Caco-2 (cell line): ENCODE measurements at regions not wholly inside any gene's neighbourhood (a gene's known extent, or its start where the extent isn't known, plus 50 kb on each side); places are given as distances from the start of the nearest gene placed in this dataset.
"Not testable (repeated sequence)": the region's sequence is repeated elsewhere in the genome, so short reads cannot be mapped to it uniquely, and the experiment has no call there.

Experiments used
- BruUV-seq: library from RNA; stranded (reverse); fragments of 400-500 nt; replicated peaks from 2 replicates; lab custom pipeline; 2021; lab: Mats Ljungman, UMichigan
- CTCF ChIA-PET: fragments of 300-600 bp; sonication (Branson Sonifier 250); formaldehyde crosslinking; loops from one replicate; lab custom pipeline; 2022; ENCODE audit warnings: antibody characterized with exemption; lab: Charles Lee
- POLR2A ChIA-PET: fragments of 300-600 bp; sonication (Branson Sonifier 250); formaldehyde crosslinking; loops from one replicate; lab custom pipeline; 2022; ENCODE audit warnings: antibody characterized with exemption; lab: Charles Lee
- DNase-seq, 2 experiments: peaks; one replicate each; pipeline versions ENCODE4 v3.0.0 to v3.0.0-alpha.2; 2020 to 2022
- H3K27me3 ChIP-seq: replicated peaks from 2 replicates; pipeline ENCODE4 v1.6.0; 2011; ENCODE audit warnings: low read length; ENCODE audit not compliant: control insufficient read depth, insufficient read depth
- H3K36me3 ChIP-seq: 2 replicates; pipeline ENCODE4 v1.5.1; 2011; ENCODE audit warnings: low read length; ENCODE audit not compliant: control insufficient read depth, insufficient read depth
- H3K4me1 ChIP-seq: fragments of 250-450 bp; sonication (Bioruptor Pico); 2 replicates; pipeline ENCODE4 v1.5.1; 2020; ENCODE audit warnings: mild to moderate bottlenecking
- H3K4me3 ChIP-seq: 2 replicates; pipeline ENCODE4 v1.5.1; 2011; ENCODE audit warnings: low read depth, mild to moderate bottlenecking, control low read depth, low read length
- H3K9me3 ChIP-seq: fragments of 250-450 bp; sonication (Bioruptor Pico); 2 replicates; pipeline ENCODE4 v1.5.1; 2020; ENCODE audit warnings: mild to moderate bottlenecking, moderate library complexity
- H3K27ac Mint-ChIP-seq: one replicate; pipeline ENCODE4 v1.8.0; 2022; ENCODE audit warnings: mixed read lengths; ENCODE audit not compliant: unreplicated experiment
- H3K27me3 Mint-ChIP-seq: one replicate; pipeline ENCODE4 v1.8.0; 2022; ENCODE audit warnings: mixed read lengths; ENCODE audit not compliant: insufficient read depth, unreplicated experiment
- H3K36me3 Mint-ChIP-seq: one replicate; pipeline ENCODE4 v1.8.0; 2022; ENCODE audit warnings: mild to moderate bottlenecking, mixed read lengths; ENCODE audit not compliant: insufficient read depth, unreplicated experiment
- H3K4me1 Mint-ChIP-seq: one replicate; pipeline ENCODE4 v1.8.0; 2022; ENCODE audit warnings: low read depth, mixed read lengths; ENCODE audit not compliant: unreplicated experiment
- H3K4me3 Mint-ChIP-seq: one replicate; pipeline ENCODE4 v1.8.0; 2022; ENCODE audit warnings: mild to moderate bottlenecking, moderate library complexity, mixed read lengths; ENCODE audit not compliant: unreplicated experiment
- H3K9me3 Mint-ChIP-seq: one replicate; pipeline ENCODE4 v1.8.0; 2022; ENCODE audit warnings: mixed read lengths; ENCODE audit not compliant: unreplicated experiment
- intact Hi-C: fragments of 100-400 bp; cut with micrococcal nuclease; formaldehyde crosslinking; loops from one replicate; pipeline ENCODE4 v1.10.0; 2022; ENCODE audit not compliant: unreplicated experiment
- TF ChIP-seq, protein P1 (sequence below), 2 experiments: fragments of 200-600 bp in 1 of 2; IDR thresholded peaks; 1 replicate in 1 of 2; 2 replicates in 1 of 2; pipeline versions ENCODE4 v1.5.1 to v1.8.0; 2011 to 2022; ENCODE audit warnings: antibody characterized with exemption in 1 of 2, control low read depth in 1 of 2, inconsistent platforms in 1 of 2, low read depth in 1 of 2, low read length in 1 of 2, mild to moderate bottlenecking in 1 of 2, moderate library complexity in 1 of 2; ENCODE audit not compliant: insufficient read depth in 1 of 2, severe bottlenecking in 1 of 2, unreplicated experiment in 1 of 2

DNA sequence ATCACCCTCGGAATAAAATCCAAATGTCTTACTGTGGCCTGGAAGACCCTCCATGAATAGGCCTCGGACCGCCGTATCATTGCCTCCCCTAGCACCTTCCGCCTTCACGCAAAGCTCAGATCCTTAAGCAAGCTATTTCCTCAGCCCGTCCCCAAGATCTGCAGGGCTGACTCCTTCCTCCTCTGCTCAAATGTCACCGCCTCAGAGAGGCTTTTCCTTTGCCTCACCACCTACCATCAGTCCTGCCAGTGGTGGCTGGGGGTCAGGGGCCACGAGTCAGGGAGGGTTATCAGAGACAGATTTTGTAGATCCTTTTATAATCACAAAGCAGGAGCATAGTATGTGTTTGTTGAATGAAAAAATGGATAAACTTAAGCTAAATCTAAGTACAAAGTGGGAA lies 74.4 kb upstream of the KIF2A start:
- Histone ChIP-seq H3K4me3 (no peak overlapping the region), H3K9me3 (no peaks in the 10 kb centered on the region), H3K36me3 (no peaks in the 10 kb centered on the region), H3K4me1 (no peaks in the 10 kb centered on the region), H3K27me3 (no peaks in the 10 kb centered on the region)
- no peak overlapping the region for H3K27ac Mint-ChIP-seq
- no peaks in the 10 kb centered on the region for H3K9me3 Mint-ChIP-seq
- no peak for DNase-seq
- TF ChIP-seq, protein P1, sequence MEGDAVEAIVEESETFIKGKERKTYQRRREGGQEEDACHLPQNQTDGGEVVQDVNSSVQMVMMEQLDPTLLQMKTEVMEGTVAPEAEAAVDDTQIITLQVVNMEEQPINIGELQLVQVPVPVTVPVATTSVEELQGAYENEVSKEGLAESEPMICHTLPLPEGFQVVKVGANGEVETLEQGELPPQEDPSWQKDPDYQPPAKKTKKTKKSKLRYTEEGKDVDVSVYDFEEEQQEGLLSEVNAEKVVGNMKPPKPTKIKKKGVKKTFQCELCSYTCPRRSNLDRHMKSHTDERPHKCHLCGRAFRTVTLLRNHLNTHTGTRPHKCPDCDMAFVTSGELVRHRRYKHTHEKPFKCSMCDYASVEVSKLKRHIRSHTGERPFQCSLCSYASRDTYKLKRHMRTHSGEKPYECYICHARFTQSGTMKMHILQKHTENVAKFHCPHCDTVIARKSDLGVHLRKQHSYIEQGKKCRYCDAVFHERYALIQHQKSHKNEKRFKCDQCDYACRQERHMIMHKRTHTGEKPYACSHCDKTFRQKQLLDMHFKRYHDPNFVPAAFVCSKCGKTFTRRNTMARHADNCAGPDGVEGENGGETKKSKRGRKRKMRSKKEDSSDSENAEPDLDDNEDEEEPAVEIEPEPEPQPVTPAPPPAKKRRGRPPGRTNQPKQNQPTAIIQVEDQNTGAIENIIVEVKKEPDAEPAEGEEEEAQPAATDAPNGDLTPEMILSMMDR (IDR thresholded peaks at IDR 0.05; ENCODE audit: insufficient read depth in 1 of 2, low read depth in 1 of 2, low read length in 1 of 2, severe bottlenecking in 1 of 2, unreplicated experiment in 1 of 2) = no peak
- intact Hi-C loops = no loop called here
- ChIA-PET CTCF (no interaction called here), POLR2A (no interaction called here)
- H3K4me3 Mint-ChIP-seq = no peak overlapping the region
- no peaks in the 10 kb centered on the region for H3K4me1 Mint-ChIP-seq
- H3K27me3 Mint-ChIP-seq = no peaks in the 10 kb centered on the region
- BruUV-seq = no TSS peak
- no peaks in the 10 kb centered on the region for H3K36me3 Mint-ChIP-seq

DNA sequence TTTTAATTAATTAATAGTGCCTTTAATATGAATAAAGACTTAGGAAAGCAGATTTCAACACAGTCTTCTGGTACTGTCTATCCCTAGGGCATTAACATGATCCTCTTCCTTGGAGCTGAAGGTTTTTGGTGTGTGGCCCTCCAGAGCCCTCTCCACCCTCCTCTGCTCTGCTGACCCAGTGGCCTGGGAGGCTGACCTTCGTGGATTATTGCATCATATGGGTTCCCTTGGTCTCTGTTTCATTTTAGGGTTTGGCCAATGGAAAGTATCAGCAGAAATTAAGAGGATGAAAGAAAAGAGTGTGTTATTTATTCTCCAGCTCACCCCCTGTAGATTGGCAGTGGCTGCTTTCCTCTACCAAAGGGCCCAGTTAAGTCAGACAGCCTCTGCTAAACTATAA lies 73.8 kb upstream of the KIF2A start:
- DNase-seq, intact Hi-C loops, H3K27me3 ChIP-seq, H3K9me3 ChIP-seq, H3K4me1 ChIP-seq, H3K27me3 Mint-ChIP-seq, H3K4me3 Mint-ChIP-seq, H3K36me3 Mint-ChIP-seq, POLR2A ChIA-PET, H3K9me3 Mint-ChIP-seq, H3K4me3 ChIP-seq, H3K36me3 ChIP-seq, BruUV-seq, H3K27ac Mint-ChIP-seq, H3K4me1 Mint-ChIP-seq, CTCF ChIA-PET: not testable (repeated sequence)

DNA sequence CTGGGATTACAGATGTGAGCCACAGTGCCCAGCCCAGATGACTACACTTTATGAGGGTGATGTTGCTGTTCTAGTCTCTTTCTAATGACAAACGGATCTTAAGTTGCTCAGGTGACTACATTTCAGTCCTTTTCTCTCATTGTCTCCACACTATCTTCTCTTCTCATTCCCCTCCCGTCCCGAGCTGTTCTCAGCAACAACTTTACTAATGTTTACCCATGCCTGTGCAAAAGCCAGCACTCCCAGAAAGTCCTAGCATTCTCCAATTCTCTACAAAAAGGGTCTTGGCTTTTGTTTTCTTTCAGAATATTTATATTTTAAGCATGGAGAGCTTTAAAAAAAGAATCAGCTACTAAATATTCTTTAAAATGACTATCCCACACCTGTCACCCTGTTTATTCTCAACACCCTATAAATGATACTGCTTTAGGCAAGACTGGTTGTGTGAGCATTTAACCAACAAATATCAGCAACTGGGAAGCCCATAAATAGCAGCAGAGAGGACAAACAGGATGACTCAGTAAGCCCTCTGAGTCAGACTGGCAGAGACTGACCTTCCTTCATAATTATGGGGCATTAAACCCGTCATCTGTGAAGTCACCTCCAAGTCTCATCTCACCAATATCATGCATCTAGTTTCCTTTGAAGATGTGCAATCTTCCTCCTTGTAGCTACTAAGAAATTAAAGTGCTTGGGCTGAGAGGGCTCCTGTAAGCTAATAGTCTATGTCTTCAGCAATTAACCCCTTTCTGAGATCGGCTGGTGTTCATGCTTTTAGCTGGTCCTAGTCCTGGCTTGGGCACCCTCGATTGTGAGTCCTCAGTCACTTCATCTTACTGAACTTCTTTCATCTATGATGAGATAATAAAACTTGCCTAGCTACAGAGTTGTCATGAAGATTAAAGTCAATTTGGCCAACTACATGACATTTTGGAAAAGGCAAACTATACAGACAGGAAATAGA lies 72.6 kb upstream of the KIF2A start:
- DNase-seq, H3K4me3 ChIP-seq, BruUV-seq, CTCF ChIA-PET, POLR2A ChIA-PET, H3K27me3 Mint-ChIP-seq, H3K4me3 Mint-ChIP-seq, H3K27me3 ChIP-seq, intact Hi-C loops, H3K36me3 ChIP-seq, H3K9me3 Mint-ChIP-seq, H3K4me1 Mint-ChIP-seq, H3K27ac Mint-ChIP-seq, H3K4me1 ChIP-seq, H3K9me3 ChIP-seq, H3K36me3 Mint-ChIP-seq: not testable (repeated sequence)

DNA sequence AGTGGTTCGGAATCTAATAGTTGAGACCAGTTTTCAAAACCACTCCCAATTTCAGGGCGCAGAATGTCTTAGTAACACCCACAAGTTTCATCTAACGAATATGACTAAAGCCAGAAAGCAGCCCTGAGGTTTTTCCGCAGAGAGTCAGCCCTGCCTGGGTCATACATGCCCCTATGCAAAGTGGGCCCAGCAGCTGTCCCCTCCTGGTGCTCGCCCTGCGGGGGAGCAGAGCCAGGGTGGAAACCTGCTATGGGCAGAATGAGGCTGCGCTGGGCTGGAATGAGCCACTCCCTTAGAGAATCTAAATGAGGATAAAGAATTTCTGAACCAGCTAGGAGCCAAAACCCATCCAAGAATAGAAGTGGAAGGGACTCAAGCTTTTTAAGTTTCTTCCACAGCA lies 69.4 kb upstream of the KIF2A start:
- H3K9me3 ChIP-seq, POLR2A ChIA-PET, H3K27me3 Mint-ChIP-seq, H3K36me3 Mint-ChIP-seq, CTCF ChIA-PET, DNase-seq, H3K4me3 Mint-ChIP-seq, H3K36me3 ChIP-seq, H3K27me3 ChIP-seq, H3K9me3 Mint-ChIP-seq, intact Hi-C loops, H3K27ac Mint-ChIP-seq, H3K4me3 ChIP-seq, H3K4me1 ChIP-seq, H3K4me1 Mint-ChIP-seq, BruUV-seq: not testable (repeated sequence)

DNA sequence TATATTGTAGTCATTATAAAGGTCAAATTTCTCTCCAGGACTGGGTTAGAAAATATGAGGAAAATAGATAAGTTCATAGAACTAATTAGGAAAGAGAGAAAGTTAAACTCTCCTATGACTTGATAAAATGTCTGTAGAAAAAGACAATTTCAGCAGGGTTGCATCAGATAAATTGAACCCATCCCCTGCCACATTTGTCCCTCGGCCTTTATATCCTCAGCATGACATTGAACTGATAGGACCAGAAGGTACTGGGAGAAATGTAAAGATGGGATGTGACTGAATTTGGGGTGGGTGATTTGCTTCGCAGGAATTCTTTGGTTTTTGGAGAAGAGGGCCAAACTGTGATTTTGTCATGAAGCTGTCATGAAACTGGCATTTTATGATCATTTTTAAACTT lies 68.1 kb upstream of the KIF2A start:
- H3K4me1 Mint-ChIP-seq, H3K9me3 Mint-ChIP-seq, H3K27ac Mint-ChIP-seq, CTCF ChIA-PET, H3K27me3 ChIP-seq, POLR2A ChIA-PET, intact Hi-C loops, H3K36me3 Mint-ChIP-seq, H3K36me3 ChIP-seq, H3K27me3 Mint-ChIP-seq, BruUV-seq, H3K9me3 ChIP-seq, DNase-seq, H3K4me1 ChIP-seq, H3K4me3 ChIP-seq, H3K4me3 Mint-ChIP-seq: not testable (repeated sequence)

DNA sequence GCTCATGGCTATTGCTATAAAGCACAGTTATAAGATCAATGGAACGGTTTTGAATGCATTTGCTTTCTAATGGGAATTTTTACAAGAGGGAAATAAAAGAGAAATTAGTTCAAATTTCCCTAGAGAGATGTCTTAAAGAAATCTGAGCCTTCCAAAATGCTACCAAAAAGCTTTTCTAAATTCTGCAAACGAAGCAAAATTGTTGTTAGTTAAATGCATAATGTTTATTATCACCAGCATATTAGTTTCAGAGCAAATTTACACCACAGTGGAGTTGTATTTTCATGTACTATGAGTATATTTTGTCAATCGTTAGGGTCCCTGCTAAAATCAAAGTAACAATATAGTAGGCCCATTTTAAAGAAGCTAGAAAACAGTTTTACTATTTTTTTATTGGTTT lies 67.4 kb upstream of the KIF2A start:
- H3K36me3 Mint-ChIP-seq, H3K4me1 ChIP-seq, H3K4me3 Mint-ChIP-seq, H3K9me3 ChIP-seq, H3K27me3 Mint-ChIP-seq, DNase-seq, CTCF ChIA-PET, H3K27ac Mint-ChIP-seq, H3K4me3 ChIP-seq, H3K9me3 Mint-ChIP-seq, intact Hi-C loops, H3K36me3 ChIP-seq, H3K27me3 ChIP-seq, POLR2A ChIA-PET, H3K4me1 Mint-ChIP-seq, BruUV-seq: not testable (repeated sequence)
